ENCODE measurements at regions not wholly inside any gene's neighbourhood (a gene's known extent, or its start where the extent isn't known, plus 50 kb on each side); places are given as distances from the start of the nearest gene placed in this dataset.

DNA sequence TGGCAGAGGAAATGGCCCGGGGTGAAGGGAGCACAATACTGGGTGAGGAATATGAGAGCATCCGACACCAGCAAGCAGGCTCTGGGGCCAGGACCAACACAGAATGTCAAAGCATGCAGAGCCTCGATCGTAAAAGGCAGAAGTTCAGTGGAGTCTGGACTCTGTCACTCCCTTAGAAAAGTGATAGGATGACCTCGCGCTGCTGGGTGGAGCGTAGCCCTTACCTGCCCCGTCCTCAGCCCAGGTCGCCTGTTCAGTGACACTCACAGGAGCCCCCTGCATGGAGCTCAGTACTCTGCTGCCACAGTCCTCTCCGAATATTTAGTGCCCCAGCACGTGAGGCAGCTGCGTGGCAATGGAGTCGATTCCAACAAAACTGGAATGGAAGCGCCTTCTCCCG lies 236.7 kb upstream of the MYT1L start:
- Histone ChIP-seq H3K27me3 (ENCODE audit: control insufficient read depth, insufficient read depth, low read length) (no peaks in the 10 kb centered on the region), H3K27ac (ENCODE audit: insufficient read depth, low read length) (no peak overlapping the region), H3K4me2 (ENCODE audit: extremely low read depth, insufficient read depth, low read length) (no peak overlapping the region), H4K20me1 (ENCODE audit: control insufficient read depth, extremely low read depth, insufficient read depth, low read length) (no peaks in the 10 kb centered on the region), H3K4me1 (ENCODE audit: control insufficient read depth, extremely low read depth, insufficient read depth, low read length) (no peaks in the 10 kb centered on the region), H3K36me3 (ENCODE audit: control insufficient read depth, insufficient read depth, low read length) (no peaks in the 10 kb centered on the region), H3K79me2 (ENCODE audit: control insufficient read depth, insufficient read depth, low read length) (no peaks in the 10 kb centered on the region), H2AFZ (ENCODE audit: low read length) (no peak overlapping the region), H3K9me3 (ENCODE audit: control insufficient read depth, insufficient read depth, low read depth, low read length) (peaks cover 2% of the 10 kb centered on the region), H3K4me3 (replicated peaks in 1 of 4; ENCODE audit: control extremely low read depth in 1 of 4, insufficient read depth in 1 of 4, low read depth in 3 of 4, low read length in 4 of 4) (no peak overlapping the region), H3K9ac (ENCODE audit: insufficient read depth, low read length) (no peak overlapping the region)
- no peak for DNase-seq (ENCODE audit: low read depth in 2 of 2)
- TF ChIP-seq, protein P1, sequence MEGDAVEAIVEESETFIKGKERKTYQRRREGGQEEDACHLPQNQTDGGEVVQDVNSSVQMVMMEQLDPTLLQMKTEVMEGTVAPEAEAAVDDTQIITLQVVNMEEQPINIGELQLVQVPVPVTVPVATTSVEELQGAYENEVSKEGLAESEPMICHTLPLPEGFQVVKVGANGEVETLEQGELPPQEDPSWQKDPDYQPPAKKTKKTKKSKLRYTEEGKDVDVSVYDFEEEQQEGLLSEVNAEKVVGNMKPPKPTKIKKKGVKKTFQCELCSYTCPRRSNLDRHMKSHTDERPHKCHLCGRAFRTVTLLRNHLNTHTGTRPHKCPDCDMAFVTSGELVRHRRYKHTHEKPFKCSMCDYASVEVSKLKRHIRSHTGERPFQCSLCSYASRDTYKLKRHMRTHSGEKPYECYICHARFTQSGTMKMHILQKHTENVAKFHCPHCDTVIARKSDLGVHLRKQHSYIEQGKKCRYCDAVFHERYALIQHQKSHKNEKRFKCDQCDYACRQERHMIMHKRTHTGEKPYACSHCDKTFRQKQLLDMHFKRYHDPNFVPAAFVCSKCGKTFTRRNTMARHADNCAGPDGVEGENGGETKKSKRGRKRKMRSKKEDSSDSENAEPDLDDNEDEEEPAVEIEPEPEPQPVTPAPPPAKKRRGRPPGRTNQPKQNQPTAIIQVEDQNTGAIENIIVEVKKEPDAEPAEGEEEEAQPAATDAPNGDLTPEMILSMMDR (conservative IDR thresholded peaks at IDR 0.05 in 1 of 2, IDR thresholded peaks at IDR 0.05 in 1 of 2; ENCODE audit: low read depth in 1 of 2, low read length in 2 of 2), result no peak
- TF ChIP-seq EZH2 (IDR thresholded peaks at IDR 0.05; ENCODE audit: low read length, missing control alignments), result no peak

DNA sequence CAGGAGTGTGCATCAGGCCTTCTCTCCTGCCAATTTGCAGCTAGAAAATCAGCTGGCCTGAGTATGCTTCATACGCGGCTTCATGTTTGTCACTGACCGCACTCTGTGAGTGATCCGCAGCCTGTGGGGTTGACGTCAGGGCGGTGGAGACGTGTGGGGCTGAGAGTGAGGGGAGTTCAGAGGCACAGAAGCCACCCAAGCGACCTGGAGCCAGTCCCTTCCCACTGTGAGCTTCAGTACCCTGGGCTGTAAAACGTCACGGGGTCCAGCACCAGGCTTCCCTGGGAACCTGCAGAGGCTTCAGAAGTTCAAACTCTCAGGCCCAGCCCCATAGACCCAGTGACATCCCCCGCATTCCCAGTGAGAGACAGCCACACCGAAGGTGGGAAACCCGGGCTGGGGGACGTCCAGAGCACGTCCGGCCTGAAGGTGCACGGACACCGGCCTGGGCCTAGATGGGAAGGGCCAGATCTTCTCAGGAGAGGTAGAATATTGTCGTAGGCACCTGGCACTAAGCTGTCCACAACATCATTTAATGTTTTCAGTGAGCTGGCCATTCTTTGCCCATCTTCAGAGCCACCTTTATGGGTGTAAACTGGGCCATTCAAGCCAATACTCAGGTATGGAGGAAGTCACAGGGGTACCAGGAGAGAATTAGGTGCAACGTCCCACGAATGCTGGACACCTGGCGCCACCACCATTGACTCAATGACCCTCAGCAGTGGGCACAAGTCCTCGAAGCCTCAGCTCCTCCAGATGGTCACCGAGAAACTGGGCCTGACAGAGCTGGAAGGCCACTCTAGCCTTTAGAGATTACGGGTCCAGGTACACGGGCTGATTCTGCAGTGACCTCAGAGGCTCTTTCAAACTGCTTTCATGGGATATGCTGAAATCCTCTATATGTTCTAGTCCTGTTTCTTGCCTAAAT lies 235.6 kb upstream of the MYT1L start:
- TF ChIP-seq, protein P1 (conservative IDR thresholded peaks at IDR 0.05 in 1 of 2, IDR thresholded peaks at IDR 0.05 in 1 of 2; ENCODE audit: low read depth in 1 of 2, low read length in 2 of 2), result no peak
- no peak for TF ChIP-seq EZH2 (IDR thresholded peaks at IDR 0.05; ENCODE audit: low read length, missing control alignments)
- H3K27ac ChIP-seq (ENCODE audit: insufficient read depth, low read length), result no peak overlapping the region
- no peak overlapping the region for H2AFZ ChIP-seq (ENCODE audit: low read length)
- no peaks in the 10 kb centered on the region for H3K4me1 ChIP-seq (ENCODE audit: control insufficient read depth, extremely low read depth, insufficient read depth, low read length)
- no peak overlapping the region for H3K9ac ChIP-seq (ENCODE audit: insufficient read depth, low read length)
- H3K4me2 ChIP-seq (ENCODE audit: extremely low read depth, insufficient read depth, low read length), result no peak overlapping the region
- no peak overlapping the region for H3K4me3 ChIP-seq (replicated peaks in 1 of 4; ENCODE audit: control extremely low read depth in 1 of 4, insufficient read depth in 1 of 4, low read depth in 3 of 4, low read length in 4 of 4)
- no peak for DNase-seq (ENCODE audit: low read depth in 2 of 2)
- no peaks in the 10 kb centered on the region for H4K20me1 ChIP-seq (ENCODE audit: control insufficient read depth, extremely low read depth, insufficient read depth, low read length)
- H3K36me3 ChIP-seq (ENCODE audit: control insufficient read depth, insufficient read depth, low read length), result no peaks in the 10 kb centered on the region
- no peaks in the 10 kb centered on the region for H3K79me2 ChIP-seq (ENCODE audit: control insufficient read depth, insufficient read depth, low read length)
- no peaks in the 10 kb centered on the region for H3K9me3 ChIP-seq (ENCODE audit: control insufficient read depth, insufficient read depth, low read depth, low read length)
- no peaks in the 10 kb centered on the region for H3K27me3 ChIP-seq (ENCODE audit: control insufficient read depth, insufficient read depth, low read length)

DNA sequence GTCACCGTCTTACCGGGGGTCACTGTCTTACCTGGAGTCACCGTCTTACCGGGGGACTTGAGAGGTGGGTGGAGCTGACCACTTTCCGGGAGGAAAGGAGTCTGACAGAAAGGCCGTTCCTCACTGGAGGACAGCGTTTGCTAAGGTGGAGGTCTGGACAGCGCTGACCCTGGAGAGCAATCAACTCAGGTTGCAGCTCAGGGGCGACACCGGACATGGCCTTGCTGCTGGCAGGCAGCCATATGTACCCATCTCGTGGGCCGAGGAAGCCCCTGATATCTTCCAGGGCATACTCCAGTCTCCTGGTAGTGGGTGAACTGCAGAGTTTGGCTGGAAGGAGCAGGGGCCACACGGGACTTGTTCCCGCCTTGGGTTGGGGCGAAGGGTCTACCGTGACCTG lies 234.6 kb upstream of the MYT1L start:
- H3K36me3 ChIP-seq (ENCODE audit: control insufficient read depth, insufficient read depth, low read length), result no peaks in the 10 kb centered on the region
- TF ChIP-seq EZH2 (IDR thresholded peaks at IDR 0.05; ENCODE audit: low read length, missing control alignments), result no peak
- TF ChIP-seq, protein P1 (conservative IDR thresholded peaks at IDR 0.05 in 1 of 2, IDR thresholded peaks at IDR 0.05 in 1 of 2; ENCODE audit: low read depth in 1 of 2, low read length in 2 of 2), result no peak
- no peak overlapping the region for H3K27ac ChIP-seq (ENCODE audit: insufficient read depth, low read length)
- H3K79me2 ChIP-seq (ENCODE audit: control insufficient read depth, insufficient read depth, low read length), result no peaks in the 10 kb centered on the region
- H2AFZ ChIP-seq (ENCODE audit: low read length), result no peak overlapping the region
- no peaks in the 10 kb centered on the region for H3K9me3 ChIP-seq (ENCODE audit: control insufficient read depth, insufficient read depth, low read depth, low read length)
- no peak overlapping the region for H3K9ac ChIP-seq (ENCODE audit: insufficient read depth, low read length)
- no peaks in the 10 kb centered on the region for H3K27me3 ChIP-seq (ENCODE audit: control insufficient read depth, insufficient read depth, low read length)
- no peak overlapping the region for H3K4me3 ChIP-seq (replicated peaks in 1 of 4; ENCODE audit: control extremely low read depth in 1 of 4, insufficient read depth in 1 of 4, low read depth in 3 of 4, low read length in 4 of 4)
- H3K4me2 ChIP-seq (ENCODE audit: extremely low read depth, insufficient read depth, low read length), result no peak overlapping the region
- DNase-seq (ENCODE audit: low read depth in 2 of 2), result no peak
- no peaks in the 10 kb centered on the region for H3K4me1 ChIP-seq (ENCODE audit: control insufficient read depth, extremely low read depth, insufficient read depth, low read length)
- H4K20me1 ChIP-seq (ENCODE audit: control insufficient read depth, extremely low read depth, insufficient read depth, low read length), result no peaks in the 10 kb centered on the region

All from fibroblast of lung (primary cell).